Testis (tissue), 2 donors: ENCODE measurements at regions not wholly inside any gene's neighbourhood (a gene's known extent, or its start where the extent isn't known, plus 50 kb on each side); places are given as distances from the start of the nearest gene placed in this dataset.

Experiments
- POLR2A ChIP-seq: fragments of 450-650 bp; IDR thresholded peaks from one replicate; pipeline ENCODE4 v1.6.1; 2017; ENCODE audit warnings: antibody characterized with exemption, mild to moderate bottlenecking, moderate library complexity
- TF ChIP-seq, protein P1 (sequence below), 3 experiments: fragments of 450-650 bp in 2 of 3; fragments of 200-600 bp in 1 of 3; sonication (generic) in 1 of 3; IDR thresholded peaks; one replicate each; pipeline ENCODE4 v1.5.1; 2016 to 2019; ENCODE audit warnings: antibody characterized with exemption in 3 of 3, mild to moderate bottlenecking in 2 of 3, moderate library complexity in 1 of 3

- TF ChIP-seq, protein P1, sequence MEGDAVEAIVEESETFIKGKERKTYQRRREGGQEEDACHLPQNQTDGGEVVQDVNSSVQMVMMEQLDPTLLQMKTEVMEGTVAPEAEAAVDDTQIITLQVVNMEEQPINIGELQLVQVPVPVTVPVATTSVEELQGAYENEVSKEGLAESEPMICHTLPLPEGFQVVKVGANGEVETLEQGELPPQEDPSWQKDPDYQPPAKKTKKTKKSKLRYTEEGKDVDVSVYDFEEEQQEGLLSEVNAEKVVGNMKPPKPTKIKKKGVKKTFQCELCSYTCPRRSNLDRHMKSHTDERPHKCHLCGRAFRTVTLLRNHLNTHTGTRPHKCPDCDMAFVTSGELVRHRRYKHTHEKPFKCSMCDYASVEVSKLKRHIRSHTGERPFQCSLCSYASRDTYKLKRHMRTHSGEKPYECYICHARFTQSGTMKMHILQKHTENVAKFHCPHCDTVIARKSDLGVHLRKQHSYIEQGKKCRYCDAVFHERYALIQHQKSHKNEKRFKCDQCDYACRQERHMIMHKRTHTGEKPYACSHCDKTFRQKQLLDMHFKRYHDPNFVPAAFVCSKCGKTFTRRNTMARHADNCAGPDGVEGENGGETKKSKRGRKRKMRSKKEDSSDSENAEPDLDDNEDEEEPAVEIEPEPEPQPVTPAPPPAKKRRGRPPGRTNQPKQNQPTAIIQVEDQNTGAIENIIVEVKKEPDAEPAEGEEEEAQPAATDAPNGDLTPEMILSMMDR (IDR thresholded peaks at IDR 0.05) = no peak
- no peak for TF ChIP-seq POLR2A
These were observed 655.3 kb upstream of the FAM98A start for GRCh38 chr2:34254272-34254878.
